Omental fat pad (tissue), 3 donors: ENCODE measurements at regions not wholly inside any gene's neighbourhood (a gene's known extent, or its start where the extent isn't known, plus 50 kb on each side); places are given as distances from the start of the nearest gene placed in this dataset.
"Not testable (repeated sequence)": the region's sequence is repeated elsewhere in the genome, so short reads cannot be mapped to it uniquely, and the experiment has no call there.

ENCODE experiments used
- ATAC-seq: fragments of 150-250 bp; one replicate; pipeline ENCODE4 v1.9.1; 2016; ENCODE audit warnings: mild to moderate bottlenecking, moderate library complexity; ENCODE audit not compliant: low FRiP score
- DNase-seq: peaks from one replicate; pipeline ENCODE4 v3.0.0-alpha.2; 2019; ENCODE audit warnings: low spot score
- CTCF ChIP-seq, 3 donors: fragments of 450-650 bp; IDR thresholded peaks; one replicate each; pipeline ENCODE4 v1.5.1; 2016 to 2017; ENCODE audit warnings: antibody characterized with exemption in 3 of 3, mild to moderate bottlenecking in 3 of 3, moderate library complexity in 2 of 3

- ATAC-seq = no peak
- TF ChIP-seq CTCF (IDR thresholded peaks at IDR 0.05) = no peak
Measured at GRCh38 chr9:82423700-82424099, 435.1 kb downstream of the SPATA31D1 start.

GRCh38 chr9:82424599-82425120 is 436.1 kb downstream of the SPATA31D1 start:
- DNase-seq (no peak), ATAC-seq (no peak)
- TF ChIP-seq CTCF (IDR thresholded peaks at IDR 0.05) = no peak

More at GRCh38 chr9:82423700-82424099, 435.1 kb downstream of the SPATA31D1 start:
- no peak for DNase-seq

- DNase-seq = no peak
- ATAC-seq = no peak
- TF ChIP-seq CTCF (IDR thresholded peaks at IDR 0.05) = no peak
Measured at GRCh38 chr9:82431121-82431520, 442.5 kb downstream of the SPATA31D1 start.

GRCh38 chr9:82433290-82433931 is 444.8 kb downstream of the SPATA31D1 start:
- not testable (repeated sequence) for ATAC-seq, DNase-seq

GRCh38 chr9:82436475-82436874 is 447.9 kb downstream of the SPATA31D1 start:
- DNase-seq (no peak), ATAC-seq (no peak)
- no peak for TF ChIP-seq CTCF (IDR thresholded peaks at IDR 0.05)

GRCh38 chr9:82437183-82437582 is 448.6 kb downstream of the SPATA31D1 start:
- ATAC-seq, DNase-seq: not testable (repeated sequence)

GRCh38 chr9:82438581-82438980 is 450.0 kb downstream of the SPATA31D1 start:
- no peak for DNase-seq
- no peak for ATAC-seq
- TF ChIP-seq CTCF (IDR thresholded peaks at IDR 0.05) = no peak

- TF ChIP-seq CTCF (IDR thresholded peaks at IDR 0.05) = no peak
- ATAC-seq (peak; percentile 55), DNase-seq (no peak)
Measured at GRCh38 chr9:82443312-82443711, 454.7 kb downstream of the SPATA31D1 start.
